HG02759 (cell line): ENCODE measurements at regions not wholly inside any gene's neighbourhood (a gene's known extent, or its start where the extent isn't known, plus 50 kb on each side); places are given as distances from the start of the nearest gene placed in this dataset.
"Not testable (repeated sequence)": the region's sequence is repeated elsewhere in the genome, so short reads cannot be mapped to it uniquely, and the experiment has no call there.

Source experiments
- ATAC-seq: cut with Tn5 transposase; IDR thresholded peaks from one replicate; pipeline ENCODE4 v1.9.1; 2021; ENCODE audit warnings: mild to moderate bottlenecking, moderate library complexity; ENCODE audit not compliant: unreplicated experiment

- ATAC-seq: no peak
Observed at GRCh38 chr6:44733868-44734267, 346.4 kb downstream of the CDC5L start.

GRCh38 chr6:44734886-44735629 lies 347.6 kb downstream of the CDC5L start:
- ATAC-seq: peak; percentile 13

DNA sequence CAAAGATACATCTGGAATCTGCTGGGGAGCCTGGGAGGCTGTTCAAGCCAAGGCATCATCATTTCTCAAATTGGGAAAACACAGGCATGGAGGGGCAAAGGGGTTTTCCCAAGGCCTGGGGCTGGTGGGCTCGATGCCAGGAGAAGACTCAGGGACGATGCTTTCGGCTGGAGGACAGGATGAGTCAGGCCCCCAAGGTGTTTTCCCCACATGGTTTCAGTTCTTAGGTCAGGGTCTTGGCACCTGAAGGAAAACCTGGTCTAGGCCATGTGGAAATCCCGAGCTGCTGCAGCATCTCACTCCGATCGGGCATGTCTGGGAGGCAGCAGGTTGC lies 348.1 kb downstream of the CDC5L start:
- ATAC-seq: peak; percentile 54

DNA sequence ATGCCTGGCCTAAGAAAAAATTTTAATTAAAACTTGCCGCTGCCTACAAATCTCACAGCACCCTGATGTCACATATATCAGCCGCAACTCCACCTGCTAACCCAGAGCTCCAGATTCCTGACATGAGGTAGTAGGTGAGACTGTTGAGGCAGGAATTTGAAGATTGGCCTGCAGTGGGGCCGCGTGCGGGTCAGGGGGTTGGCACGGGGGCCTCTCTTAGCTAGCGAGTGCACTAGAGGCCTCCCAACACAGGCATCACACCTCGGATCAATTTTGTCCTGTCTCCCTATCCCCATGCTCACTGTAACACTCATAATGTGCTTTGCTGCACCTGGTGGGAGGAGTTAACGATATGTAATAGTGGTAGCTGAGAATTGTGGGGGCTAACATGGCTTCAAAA lies 349.8 kb downstream of the CDC5L start:
- ATAC-seq: peak; percentile 19

DNA sequence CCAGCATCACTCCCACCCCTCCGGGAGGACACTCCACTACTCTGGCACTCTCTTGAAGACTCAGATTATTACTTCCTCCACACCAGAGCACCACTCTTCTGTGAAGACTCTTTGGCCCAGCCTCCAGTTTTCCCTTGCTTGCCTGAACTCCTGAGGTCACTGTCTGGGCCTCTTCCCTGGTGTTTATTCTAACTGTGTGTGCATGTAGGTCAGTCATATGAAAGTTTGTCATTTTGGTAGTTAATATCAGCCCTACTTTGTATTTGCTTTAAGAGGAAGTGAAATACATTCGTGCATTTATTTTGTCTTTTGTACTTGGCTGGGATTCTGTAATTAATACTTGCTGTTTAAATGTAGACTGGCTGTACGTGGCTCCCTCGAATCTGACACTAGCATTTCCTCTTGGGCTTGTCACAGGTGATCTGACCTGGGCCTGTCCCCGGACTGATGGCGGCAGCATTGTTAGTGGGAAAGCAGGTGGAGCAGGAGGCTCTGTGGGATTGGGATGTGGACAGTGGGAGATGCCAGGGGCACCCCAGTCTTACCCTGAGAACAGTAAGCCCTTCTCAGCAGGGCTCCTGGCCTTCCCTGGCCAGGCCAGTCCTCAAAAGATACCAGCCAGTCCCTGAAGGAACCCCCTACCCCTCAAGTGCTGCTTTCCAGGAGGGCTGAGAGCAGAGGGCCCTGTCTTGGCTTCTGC lies 350.5 kb downstream of the CDC5L start:
- ATAC-seq: peak; percentile 26

DNA sequence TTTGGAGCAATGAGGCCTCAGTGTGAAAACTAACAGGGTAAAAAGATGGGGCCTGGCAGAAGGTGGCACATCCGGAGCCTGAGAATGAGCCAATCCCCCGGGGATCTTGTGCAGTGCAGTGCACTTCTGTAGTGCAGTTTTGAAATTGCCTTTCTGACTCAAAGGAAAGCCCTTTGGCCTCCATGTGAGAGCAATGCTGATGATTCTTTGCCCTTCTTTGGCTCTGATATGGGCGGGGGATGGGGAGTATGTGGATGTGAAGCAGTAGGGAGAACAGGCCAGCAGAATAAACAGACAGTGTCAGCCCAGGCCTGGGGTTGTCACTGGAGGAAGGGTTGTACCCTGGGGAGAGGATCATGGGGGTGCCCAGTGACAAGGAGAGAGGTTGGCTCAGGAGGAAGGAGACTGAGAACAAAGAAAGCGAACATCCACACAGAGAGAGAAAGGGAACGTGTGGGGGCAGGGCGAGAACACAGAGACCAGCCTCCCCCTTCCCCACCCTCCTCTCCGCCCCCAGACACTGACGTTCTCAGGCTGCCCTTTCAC lies 351.2 kb downstream of the CDC5L start:
- peak; percentile 49 for ATAC-seq

- no peak for ATAC-seq
Observed at GRCh38 chr6:44739181-44739580, 351.7 kb downstream of the CDC5L start.

DNA sequence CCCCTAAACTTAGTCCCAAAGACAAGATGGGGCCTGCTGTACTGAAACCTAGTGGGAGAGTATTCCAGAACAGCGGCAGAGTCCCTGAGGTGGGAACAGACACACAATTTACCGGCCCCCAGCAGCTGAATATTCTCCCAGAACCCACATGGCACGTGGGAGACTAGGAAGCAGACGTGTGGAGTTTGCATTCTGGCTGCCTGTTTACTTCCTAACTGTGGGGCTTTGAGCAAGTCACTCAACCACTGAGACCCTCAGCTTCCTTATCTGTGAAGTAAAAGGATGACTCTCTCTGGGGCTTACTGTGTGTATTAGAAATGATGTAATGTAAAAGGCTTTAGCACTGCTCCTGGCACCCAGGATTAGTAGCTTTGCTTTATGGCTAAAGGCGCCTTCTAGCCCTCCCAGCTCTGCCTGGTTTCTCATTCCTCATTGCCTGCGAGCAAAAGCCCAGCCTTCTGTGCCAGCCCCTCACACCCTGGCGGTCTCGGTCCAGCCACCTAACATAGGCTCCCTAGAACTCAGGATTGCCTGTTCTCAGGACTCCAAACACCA lies 353.1 kb downstream of the CDC5L start:
- ATAC-seq: no peak

GRCh38 chr6:44742201-44742600 lies 354.7 kb downstream of the CDC5L start:
- no peak for ATAC-seq

DNA sequence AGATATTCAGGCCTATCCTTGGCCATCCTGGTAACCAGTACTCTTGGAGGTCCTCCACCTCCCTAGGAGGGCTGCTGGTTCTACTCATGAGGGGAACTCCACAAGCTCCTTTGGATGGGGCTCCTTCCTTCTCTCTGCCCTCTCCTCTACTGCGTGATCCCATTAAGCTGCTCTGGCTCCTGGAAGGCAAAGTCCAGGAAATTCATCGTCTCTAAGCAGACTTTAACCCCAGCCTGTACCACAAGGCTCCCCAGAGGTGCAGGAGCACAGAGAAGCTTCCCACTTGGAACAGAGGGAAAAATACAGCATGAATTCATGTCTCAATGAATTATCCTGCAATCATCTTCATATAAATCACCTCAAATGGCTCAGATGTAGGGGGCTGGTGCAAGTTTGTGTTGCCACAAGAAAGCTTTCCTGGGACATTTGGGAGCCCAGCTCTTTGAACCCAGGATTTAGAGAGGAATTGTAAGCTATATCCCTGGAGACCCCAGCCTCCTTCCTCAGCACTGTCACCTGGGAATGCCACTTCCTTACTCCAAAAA lies 355.4 kb downstream of the CDC5L start:
- ATAC-seq: no peak

DNA sequence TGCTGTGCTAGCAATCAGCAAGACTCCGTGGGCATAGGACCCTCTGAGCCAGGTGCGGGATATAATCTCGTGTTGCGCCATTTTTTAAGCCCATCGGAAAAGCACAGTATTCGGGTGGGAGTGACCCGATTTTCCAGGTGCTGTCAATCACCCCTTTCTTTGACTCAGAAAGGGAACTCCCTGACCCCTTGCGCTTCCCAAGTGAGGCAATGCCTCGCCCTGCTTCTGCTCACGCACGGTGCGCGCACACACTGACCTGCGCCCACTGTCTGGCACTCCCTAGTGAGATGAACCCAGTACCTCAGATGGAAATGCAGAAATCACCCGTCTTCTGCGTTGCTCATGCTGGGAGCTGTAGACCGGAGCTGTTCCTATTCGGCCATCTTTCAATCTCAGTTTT lies 372.6 kb downstream of the CDC5L start:
- ATAC-seq: not testable (repeated sequence)

GRCh38 chr6:44761046-44761445 lies 373.5 kb downstream of the CDC5L start:
- no peak for ATAC-seq

- ATAC-seq: no peak
Observed at GRCh38 chr6:44762496-44762895, 375.0 kb downstream of the CDC5L start.

DNA sequence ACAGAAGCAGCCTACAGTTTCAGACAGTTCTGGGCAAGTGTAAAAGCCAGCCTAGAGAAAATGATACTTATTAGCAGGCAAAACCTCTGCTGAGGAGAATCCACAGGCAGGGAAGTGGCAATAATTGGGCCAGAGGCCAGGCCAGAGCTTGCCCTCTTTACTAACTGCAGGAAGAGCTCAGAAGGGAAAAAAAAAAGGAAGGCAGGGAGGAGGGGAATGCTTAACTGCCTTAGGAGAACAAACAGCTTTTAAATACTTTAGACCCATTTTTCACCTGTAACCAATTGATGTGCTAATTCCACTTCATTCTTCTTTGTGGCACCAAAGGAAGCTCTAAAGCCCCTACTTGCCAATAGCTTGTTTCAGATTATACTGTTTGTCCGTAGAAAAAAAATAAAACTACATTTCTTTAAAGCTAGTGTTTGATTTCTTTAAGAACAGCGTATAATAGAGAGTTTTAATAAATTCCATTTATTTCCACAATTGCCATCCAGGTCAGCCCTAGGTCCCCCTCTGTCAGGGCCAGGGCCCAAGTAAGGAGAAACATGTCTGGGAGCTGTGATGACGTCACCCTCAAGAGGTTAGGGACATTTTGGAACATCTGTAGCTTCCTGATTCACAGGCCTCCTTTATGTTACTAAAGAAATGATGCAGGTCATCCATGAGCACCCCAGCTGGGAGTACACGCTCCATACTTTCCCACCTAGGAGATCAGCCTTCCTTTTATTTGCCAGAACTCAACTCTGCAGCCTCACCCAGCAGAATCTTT lies 384.3 kb downstream of the CDC5L start:
- no peak for ATAC-seq

- no peak for ATAC-seq
Observed at GRCh38 chr6:44772838-44773237, 385.3 kb downstream of the CDC5L start.

- ATAC-seq: no peak
Observed at GRCh38 chr6:44775121-44775520, 387.6 kb downstream of the CDC5L start.

DNA sequence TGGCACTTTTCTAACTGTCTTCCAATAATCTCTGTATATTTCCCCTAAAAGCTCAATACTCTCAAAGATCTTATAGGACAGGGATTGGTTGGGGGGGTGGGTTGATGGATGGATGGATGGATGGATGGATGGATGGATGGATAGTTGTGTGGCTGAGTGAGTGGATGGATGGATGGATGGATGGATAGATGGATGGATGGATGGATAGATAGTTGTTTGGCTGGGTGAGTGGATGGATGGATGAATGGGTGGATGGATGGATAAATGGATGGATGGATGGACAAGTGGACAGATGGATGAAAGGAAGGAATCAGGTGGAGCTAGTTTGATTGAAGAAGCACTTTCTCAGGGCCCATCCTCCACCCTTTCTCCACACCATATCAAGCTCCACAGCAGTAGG lies 388.8 kb downstream of the CDC5L start:
- ATAC-seq: no peak

DNA sequence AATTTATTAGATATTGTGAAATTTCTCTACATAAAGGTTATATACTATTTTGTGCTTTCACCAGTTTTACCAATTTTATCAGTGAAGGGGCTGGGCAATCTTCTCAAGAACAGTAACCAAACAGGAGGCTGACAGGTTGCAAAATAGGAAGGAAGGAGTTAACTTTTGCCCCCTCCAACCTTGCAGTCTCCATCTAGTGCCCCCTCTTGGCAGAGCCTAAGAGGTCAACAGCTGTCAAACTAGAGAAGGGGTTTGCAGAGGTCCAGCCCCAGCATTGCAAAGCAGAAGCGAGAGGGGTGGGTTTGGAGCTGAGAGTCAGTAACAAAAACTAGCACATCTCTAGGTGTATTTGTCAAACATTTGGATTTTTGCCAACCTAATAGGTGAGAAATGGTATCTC lies 391.0 kb downstream of the CDC5L start:
- ATAC-seq: no peak
